ENCODE measurements at regions not wholly inside any gene's neighbourhood (a gene's known extent, or its start where the extent isn't known, plus 50 kb on each side); places are given as distances from the start of the nearest gene placed in this dataset.

- DNase-seq (ENCODE audit: insufficient read length) (no peak), FAIRE-seq (no peak)
- TF ChIP-seq TAF1 (IDR thresholded peaks at IDR 0.05; ENCODE audit: borderline replicate concordance, low read depth, low read length), result no peak
- TF ChIP-seq POLR2A (IDR thresholded peaks at IDR 0.05; ENCODE audit: low read depth, low read length), result no peak
- TF ChIP-seq POLR2AphosphoS5 (IDR thresholded peaks at IDR 0.05; ENCODE audit: low read depth, low read length), result no peak
Measured at GRCh38 chr15:46127361-46127874, 492.6 kb downstream of the SQOR start.

GRCh38 chr15:46129145-46129544, 494.3 kb downstream of the SQOR start:
- DNase-seq (ENCODE audit: insufficient read length), result no peak
- no peak for TF ChIP-seq POLR2A (IDR thresholded peaks at IDR 0.05; ENCODE audit: low read depth, low read length)
- no peak for TF ChIP-seq POLR2AphosphoS5 (IDR thresholded peaks at IDR 0.05; ENCODE audit: low read depth, low read length)
- no peak for TF ChIP-seq TAF1 (IDR thresholded peaks at IDR 0.05; ENCODE audit: borderline replicate concordance, low read depth, low read length)
- FAIRE-seq, result no peak

- TF ChIP-seq POLR2AphosphoS5 (IDR thresholded peaks at IDR 0.05; ENCODE audit: low read depth, low read length) (no peak), POLR2A (IDR thresholded peaks at IDR 0.05; ENCODE audit: low read depth, low read length) (no peak), TAF1 (IDR thresholded peaks at IDR 0.05; ENCODE audit: borderline replicate concordance, low read depth, low read length) (no peak)
- FAIRE-seq, result no peak
- DNase-seq (ENCODE audit: insufficient read length), result no peak
Measured at GRCh38 chr15:46131876-46132275, 497.0 kb downstream of the SQOR start.

GRCh38 chr15:46137443-46137842, 502.6 kb downstream of the SQOR start:
- TF ChIP-seq POLR2AphosphoS5 (IDR thresholded peaks at IDR 0.05; ENCODE audit: low read depth, low read length) (no peak), TAF1 (IDR thresholded peaks at IDR 0.05; ENCODE audit: borderline replicate concordance, low read depth, low read length) (no peak), POLR2A (IDR thresholded peaks at IDR 0.05; ENCODE audit: low read depth, low read length) (no peak)
- FAIRE-seq (no peak), DNase-seq (ENCODE audit: insufficient read length) (no peak)

GRCh38 chr15:46146002-46146401, 511.2 kb downstream of the SQOR start:
- DNase-seq (ENCODE audit: insufficient read length) (no peak), FAIRE-seq (no peak)
- TF ChIP-seq POLR2AphosphoS5 (IDR thresholded peaks at IDR 0.05; ENCODE audit: low read depth, low read length), result no peak
- TF ChIP-seq POLR2A (IDR thresholded peaks at IDR 0.05; ENCODE audit: low read depth, low read length), result no peak
- TF ChIP-seq TAF1 (IDR thresholded peaks at IDR 0.05; ENCODE audit: borderline replicate concordance, low read depth, low read length), result no peak

GRCh38 chr15:46146915-46147314, 512.1 kb downstream of the SQOR start:
- FAIRE-seq (no peak), DNase-seq (ENCODE audit: insufficient read length) (no peak)
- TF ChIP-seq TAF1 (IDR thresholded peaks at IDR 0.05; ENCODE audit: borderline replicate concordance, low read depth, low read length) (no peak), POLR2AphosphoS5 (IDR thresholded peaks at IDR 0.05; ENCODE audit: low read depth, low read length) (no peak), POLR2A (IDR thresholded peaks at IDR 0.05; ENCODE audit: low read depth, low read length) (no peak)

GRCh38 chr15:46151786-46152185, 517.0 kb downstream of the SQOR start:
- no peak for TF ChIP-seq TAF1 (IDR thresholded peaks at IDR 0.05; ENCODE audit: borderline replicate concordance, low read depth, low read length)
- TF ChIP-seq POLR2AphosphoS5 (IDR thresholded peaks at IDR 0.05; ENCODE audit: low read depth, low read length), result no peak
- no peak for TF ChIP-seq POLR2A (IDR thresholded peaks at IDR 0.05; ENCODE audit: low read depth, low read length)
- FAIRE-seq (no peak), DNase-seq (ENCODE audit: insufficient read length) (no peak)

GRCh38 chr15:46166750-46167149, 531.9 kb downstream of the SQOR start:
- FAIRE-seq, result no peak
- TF ChIP-seq POLR2AphosphoS5 (IDR thresholded peaks at IDR 0.05; ENCODE audit: low read depth, low read length) (no peak), POLR2A (IDR thresholded peaks at IDR 0.05; ENCODE audit: low read depth, low read length) (no peak), TAF1 (IDR thresholded peaks at IDR 0.05; ENCODE audit: borderline replicate concordance, low read depth, low read length) (no peak)
- no peak for DNase-seq (ENCODE audit: insufficient read length)

- no peak for FAIRE-seq
- TF ChIP-seq TAF1 (IDR thresholded peaks at IDR 0.05; ENCODE audit: borderline replicate concordance, low read depth, low read length), result no peak
- TF ChIP-seq POLR2A (IDR thresholded peaks at IDR 0.05; ENCODE audit: low read depth, low read length), result no peak
- no peak for TF ChIP-seq POLR2AphosphoS5 (IDR thresholded peaks at IDR 0.05; ENCODE audit: low read depth, low read length)
- no peak for DNase-seq (ENCODE audit: insufficient read length)
Measured at GRCh38 chr15:46170326-46170725, 535.5 kb downstream of the SQOR start.

- no peak for DNase-seq (ENCODE audit: insufficient read length)
- no peak for FAIRE-seq
- TF ChIP-seq TAF1 (IDR thresholded peaks at IDR 0.05; ENCODE audit: borderline replicate concordance, low read depth, low read length) (no peak), POLR2AphosphoS5 (IDR thresholded peaks at IDR 0.05; ENCODE audit: low read depth, low read length) (no peak), POLR2A (IDR thresholded peaks at IDR 0.05; ENCODE audit: low read depth, low read length) (no peak)
Measured at GRCh38 chr15:46174122-46174521, 539.3 kb downstream of the SQOR start.

GRCh38 chr15:46177219-46177618, 542.4 kb downstream of the SQOR start:
- no peak for FAIRE-seq
- no peak for TF ChIP-seq POLR2AphosphoS5 (IDR thresholded peaks at IDR 0.05; ENCODE audit: low read depth, low read length)
- no peak for TF ChIP-seq TAF1 (IDR thresholded peaks at IDR 0.05; ENCODE audit: borderline replicate concordance, low read depth, low read length)
- TF ChIP-seq POLR2A (IDR thresholded peaks at IDR 0.05; ENCODE audit: low read depth, low read length), result no peak
- no peak for DNase-seq (ENCODE audit: insufficient read length)

GRCh38 chr15:46178138-46178537, 543.3 kb downstream of the SQOR start:
- FAIRE-seq (no peak), DNase-seq (ENCODE audit: insufficient read length) (no peak)
- TF ChIP-seq POLR2A (IDR thresholded peaks at IDR 0.05; ENCODE audit: low read depth, low read length) (no peak), POLR2AphosphoS5 (IDR thresholded peaks at IDR 0.05; ENCODE audit: low read depth, low read length) (no peak), TAF1 (IDR thresholded peaks at IDR 0.05; ENCODE audit: borderline replicate concordance, low read depth, low read length) (no peak)

Data from GM12892 (cell line).